ENCODE measurements at regions not wholly inside any gene's neighbourhood (a gene's known extent, or its start where the extent isn't known, plus 50 kb on each side); places are given as distances from the start of the nearest gene placed in this dataset.
"Not testable (repeated sequence)": the region's sequence is repeated elsewhere in the genome, so short reads cannot be mapped to it uniquely, and the experiment has no call there.

DNA sequence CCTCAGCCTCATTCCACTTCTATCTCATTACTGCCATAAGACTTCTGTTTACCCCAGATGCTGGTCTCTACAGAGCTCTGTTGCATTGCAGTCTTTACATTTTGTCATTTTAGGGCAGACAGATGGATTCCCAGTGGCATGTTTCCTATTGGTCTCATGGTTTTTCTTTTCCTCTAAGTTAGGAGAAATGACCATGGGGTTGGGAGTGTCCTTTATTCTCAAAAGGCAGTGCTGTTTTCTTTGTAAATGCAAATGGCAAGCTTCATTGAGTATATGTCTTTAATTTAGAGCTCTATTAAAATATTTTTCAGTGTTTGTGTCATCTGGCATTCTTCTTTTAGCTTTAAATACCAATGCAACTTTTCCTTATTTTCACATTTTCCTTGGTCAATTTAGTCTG is 57.0 kb downstream of the MSTN start:
- intact Hi-C loops (cut with DNase I), result no loop called here
- no peak for ATAC-seq

DNA sequence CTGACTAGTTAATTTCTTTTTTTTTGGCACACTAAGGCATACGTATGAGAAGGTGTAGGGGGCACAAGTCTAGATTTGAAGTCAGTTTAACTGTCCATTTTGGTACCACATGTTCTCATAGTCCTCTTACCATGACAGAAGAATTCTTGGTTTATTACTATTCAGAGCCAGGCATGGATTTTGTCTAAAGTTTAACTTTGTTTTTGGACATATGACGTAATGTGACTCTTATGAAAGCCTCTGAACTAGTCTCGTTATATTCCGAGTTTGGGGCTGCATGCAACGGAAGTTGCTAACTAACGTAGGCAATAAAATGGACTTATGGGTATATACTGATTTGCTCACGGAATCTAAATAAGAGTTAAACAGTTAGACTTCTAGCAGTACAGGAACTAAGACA is 62.9 kb downstream of the MSTN start:
- Histone ChIP-seq H3K36me3 (ENCODE audit: insufficient read depth in 1 of 2, low read depth in 1 of 2) (no peaks in the 10 kb centered on the region), H3K27ac (no peak overlapping the region), H3K4me1 (no peaks in the 10 kb centered on the region), H3K9me3 (peaks cover 5% of the 10 kb centered on the region), H3K27me3 (ENCODE audit: insufficient read depth in 3 of 3, low read length in 2 of 3) (no peaks in the 10 kb centered on the region), H3K4me3 (no peak overlapping the region)
- DNase-seq, result no peak
- TF ChIP-seq, protein P1, sequence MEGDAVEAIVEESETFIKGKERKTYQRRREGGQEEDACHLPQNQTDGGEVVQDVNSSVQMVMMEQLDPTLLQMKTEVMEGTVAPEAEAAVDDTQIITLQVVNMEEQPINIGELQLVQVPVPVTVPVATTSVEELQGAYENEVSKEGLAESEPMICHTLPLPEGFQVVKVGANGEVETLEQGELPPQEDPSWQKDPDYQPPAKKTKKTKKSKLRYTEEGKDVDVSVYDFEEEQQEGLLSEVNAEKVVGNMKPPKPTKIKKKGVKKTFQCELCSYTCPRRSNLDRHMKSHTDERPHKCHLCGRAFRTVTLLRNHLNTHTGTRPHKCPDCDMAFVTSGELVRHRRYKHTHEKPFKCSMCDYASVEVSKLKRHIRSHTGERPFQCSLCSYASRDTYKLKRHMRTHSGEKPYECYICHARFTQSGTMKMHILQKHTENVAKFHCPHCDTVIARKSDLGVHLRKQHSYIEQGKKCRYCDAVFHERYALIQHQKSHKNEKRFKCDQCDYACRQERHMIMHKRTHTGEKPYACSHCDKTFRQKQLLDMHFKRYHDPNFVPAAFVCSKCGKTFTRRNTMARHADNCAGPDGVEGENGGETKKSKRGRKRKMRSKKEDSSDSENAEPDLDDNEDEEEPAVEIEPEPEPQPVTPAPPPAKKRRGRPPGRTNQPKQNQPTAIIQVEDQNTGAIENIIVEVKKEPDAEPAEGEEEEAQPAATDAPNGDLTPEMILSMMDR (IDR thresholded peaks at IDR 0.05), result no peak
- WGBS, 3 donors, result 89 to 94% (median 91%) methylated on average over 7 of the region's 7 CpGs
- intact Hi-C loops (cut with DNase I), result no loop called here
- ATAC-seq, result no peak

More for the DNA sequence above, 57.0 kb downstream of the MSTN start:
- TF ChIP-seq, protein P1 (IDR thresholded peaks at IDR 0.05), result no peak
- Histone ChIP-seq H3K36me3 (ENCODE audit: insufficient read depth in 1 of 2, low read depth in 1 of 2) (no peaks in the 10 kb centered on the region), H3K27ac (no peak overlapping the region), H3K4me1 (no peaks in the 10 kb centered on the region), H3K27me3 (ENCODE audit: insufficient read depth in 3 of 3, low read length in 2 of 3) (no peaks in the 10 kb centered on the region), H3K4me3 (no peak overlapping the region), H3K9me3 (no peaks in the 10 kb centered on the region)
- no peak for DNase-seq

DNA sequence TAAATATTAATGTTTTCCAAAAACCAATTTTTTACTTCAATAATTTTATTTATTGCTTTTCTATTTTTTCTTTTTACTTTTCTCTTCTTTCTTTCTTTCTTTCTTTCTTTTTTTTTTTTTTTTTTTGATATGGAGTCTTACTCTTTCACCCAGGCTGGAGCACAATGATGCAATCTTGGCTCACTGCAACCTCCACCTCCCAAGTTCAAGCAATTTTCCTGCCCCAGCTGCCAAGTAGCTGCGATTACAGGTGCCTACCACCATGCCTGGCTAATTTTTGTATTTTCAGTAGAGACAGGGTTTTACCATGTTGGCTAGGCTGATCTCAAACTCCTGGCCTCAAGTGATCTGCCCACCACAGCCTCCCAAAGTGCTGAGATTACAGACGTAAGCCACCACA is 63.9 kb downstream of the MSTN start:
- intact Hi-C loops (cut with DNase I); DNase-seq; H3K4me3 ChIP-seq; H3K9me3 ChIP-seq; ATAC-seq; H3K4me1 ChIP-seq; H3K27me3 ChIP-seq (ENCODE audit: insufficient read depth in 3 of 3, low read length in 2 of 3); H3K36me3 ChIP-seq (ENCODE audit: insufficient read depth in 1 of 2, low read depth in 1 of 2); H3K27ac ChIP-seq: not testable (repeated sequence)
- WGBS, 3 donors, result 75 to 84% (median 83%) methylated on average over 2 of the region's 2 CpGs

DNA sequence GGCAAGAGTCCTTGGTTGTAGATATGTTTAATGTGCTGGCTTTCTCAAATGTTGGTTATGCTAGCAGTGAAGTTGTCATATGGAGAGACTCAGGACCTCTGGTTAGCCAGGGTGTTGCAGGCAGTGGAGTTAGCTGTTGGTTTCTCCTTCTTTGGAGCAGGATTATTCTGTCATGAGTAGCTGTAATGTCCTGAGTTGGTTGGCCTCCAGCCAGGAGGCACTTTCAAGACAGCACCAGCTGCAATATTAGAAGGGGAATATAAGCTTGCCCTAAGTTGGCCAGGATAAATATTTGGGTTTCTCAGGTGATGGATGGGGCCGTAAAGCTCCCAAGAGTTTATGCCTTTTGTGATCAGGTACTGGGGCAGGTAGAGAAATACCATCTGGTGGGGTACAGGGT is 65.5 kb downstream of the MSTN start:
- TF ChIP-seq, protein P1 (IDR thresholded peaks at IDR 0.05), result no peak
- DNase-seq, result no peak
- ATAC-seq, result no peak
- no peaks in the 10 kb centered on the region for H3K36me3 ChIP-seq (ENCODE audit: insufficient read depth in 1 of 2, low read depth in 1 of 2)
- no peaks in the 10 kb centered on the region for H3K27me3 ChIP-seq (ENCODE audit: insufficient read depth in 3 of 3, low read length in 2 of 3)
- H3K4me1 ChIP-seq, result no peaks in the 10 kb centered on the region
- no peak overlapping the region for H3K27ac ChIP-seq
- peaks cover 9% of the 10 kb centered on the region for H3K9me3 ChIP-seq
- H3K4me3 ChIP-seq, result no peak overlapping the region
- WGBS, 3 donors, result 47 to 85% (median 58%) methylated on average over 1 of the region's 1 CpG
- intact Hi-C loops (cut with DNase I), result no loop called here

DNA sequence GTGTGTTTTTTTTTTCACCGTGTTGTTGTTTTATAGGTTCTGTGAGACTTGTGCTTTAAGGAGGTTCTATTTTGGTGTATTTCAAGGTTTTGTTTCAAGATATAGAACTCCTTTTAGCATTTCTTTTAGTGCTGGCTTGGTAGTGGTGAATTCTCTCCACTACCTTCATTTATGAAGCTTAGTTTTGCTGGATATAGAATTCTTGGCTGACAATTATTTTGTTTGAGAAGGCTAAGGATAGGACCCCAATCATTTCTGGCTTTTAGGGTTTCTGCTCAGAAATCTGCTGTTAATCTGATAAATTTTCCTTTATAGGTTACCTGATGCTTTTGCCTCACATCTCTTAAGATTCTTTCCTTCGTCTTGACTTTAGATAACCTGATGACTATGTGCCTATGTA is 66.8 kb downstream of the MSTN start:
- no peaks in the 10 kb centered on the region for H3K4me1 ChIP-seq
- H3K27ac ChIP-seq, result no peak overlapping the region
- 89 to 92% (median 90%) methylated on average over 2 of the region's 2 CpGs for WGBS, 3 donors
- DNase-seq, result no peak
- H3K27me3 ChIP-seq (ENCODE audit: insufficient read depth in 3 of 3, low read length in 2 of 3), result no peaks in the 10 kb centered on the region
- no peak overlapping the region for H3K4me3 ChIP-seq
- peaks cover 9% of the 10 kb centered on the region for H3K9me3 ChIP-seq
- H3K36me3 ChIP-seq (ENCODE audit: insufficient read depth in 1 of 2, low read depth in 1 of 2), result no peaks in the 10 kb centered on the region
- no peak for ATAC-seq
- TF ChIP-seq, protein P1 (IDR thresholded peaks at IDR 0.05), result no peak
- intact Hi-C loops (cut with DNase I), result no loop called here

Measured in psoas muscle (tissue), 7 donors.